Endodermal cell (in vitro differentiated cells): ENCODE measurements at regions not wholly inside any gene's neighbourhood (a gene's known extent, or its start where the extent isn't known, plus 50 kb on each side); places are given as distances from the start of the nearest gene placed in this dataset.
A peak's percentile ranks its signal among the peaks of the same experiment; 100 is the strongest.

Source experiments
- DNase-seq: peaks from one replicate; pipeline ENCODE4 v3.0.0-alpha.2; 2017
- H3K27ac ChIP-seq: 2 replicates; pipeline ENCODE4 v1.5.1; 2013; ENCODE audit warnings: mild to moderate bottlenecking, low read depth, low read length, moderate library complexity
- H3K27me3 ChIP-seq: 2 replicates; pipeline ENCODE4 v1.6.1; 2013; ENCODE audit warnings: mild to moderate bottlenecking, low read length, moderate library complexity; ENCODE audit not compliant: insufficient read depth, control insufficient read depth, poor library complexity, severe bottlenecking
- H3K36me3 ChIP-seq: 2 replicates; pipeline ENCODE4 v1.7.0; 2013; ENCODE audit warnings: mild to moderate bottlenecking, low read length, moderate library complexity; ENCODE audit not compliant: control insufficient read depth, insufficient read depth
- H3K4me1 ChIP-seq: one replicate; pipeline ENCODE4 v1.7.0; 2013; ENCODE audit warnings: low read length; ENCODE audit not compliant: control insufficient read depth, insufficient read depth
- H3K4me3 ChIP-seq: 2 replicates; pipeline ENCODE4 v1.5.1; 2013; ENCODE audit warnings: mild to moderate bottlenecking, low read length, moderate library complexity
- H3K9ac ChIP-seq: 2 replicates; pipeline ENCODE4 v1.6.1; 2013; ENCODE audit warnings: mild to moderate bottlenecking, low read length, moderate library complexity; ENCODE audit not compliant: poor library complexity, severe bottlenecking; ENCODE audit errors: extremely low read depth
- H3K9me3 ChIP-seq: 2 replicates; pipeline ENCODE4 v1.6.1; 2013; ENCODE audit warnings: mild to moderate bottlenecking, low read length, moderate library complexity; ENCODE audit not compliant: control insufficient read depth
- H3K27ac Mint-ChIP-seq: 2 replicates; pipeline ENCODE4 v1.8.0; 2020; ENCODE audit warnings: mixed read lengths
- H3K27me3 Mint-ChIP-seq: 2 replicates; pipeline ENCODE4 v1.8.0; 2021; ENCODE audit warnings: mild to moderate bottlenecking, mixed read lengths; ENCODE audit not compliant: insufficient read depth
- H3K36me3 Mint-ChIP-seq: 2 replicates; pipeline ENCODE4 v1.8.0; 2020; ENCODE audit warnings: low read depth, mixed read lengths
- H3K4me1 Mint-ChIP-seq: 2 replicates; pipeline ENCODE4 v1.8.0; 2020; ENCODE audit warnings: mixed read lengths
- H3K4me3 Mint-ChIP-seq: 2 replicates; pipeline ENCODE4 v1.8.0; 2020; ENCODE audit warnings: mild to moderate bottlenecking, moderate library complexity, mixed read lengths
- H3K9me3 Mint-ChIP-seq: 2 replicates; pipeline ENCODE4 v1.8.0; 2020; ENCODE audit warnings: mild to moderate bottlenecking, mixed read lengths
- WGBS, 2 experiments: methylation state at CpG; one replicate each; pipeline versions ENCODE4 v1.1.5 to v1.1.7; 2013; ENCODE audit warnings: missing lambda C conversion rate in 2 of 2, mixed read lengths in 1 of 2; ENCODE audit not compliant: insufficient coverage in 1 of 2, insufficient read length in 1 of 2; 5-methylcytosine and 5-hydroxymethylcytosine counted together
- TF ChIP-seq, protein P1 (sequence below): fragments of 200-600 bp; sonication (generic); conservative IDR thresholded peaks from 2 replicates; pipeline ENCODE4 v1.5.0; 2021; ENCODE audit warnings: antibody characterized with exemption, mild to moderate bottlenecking

DNA sequence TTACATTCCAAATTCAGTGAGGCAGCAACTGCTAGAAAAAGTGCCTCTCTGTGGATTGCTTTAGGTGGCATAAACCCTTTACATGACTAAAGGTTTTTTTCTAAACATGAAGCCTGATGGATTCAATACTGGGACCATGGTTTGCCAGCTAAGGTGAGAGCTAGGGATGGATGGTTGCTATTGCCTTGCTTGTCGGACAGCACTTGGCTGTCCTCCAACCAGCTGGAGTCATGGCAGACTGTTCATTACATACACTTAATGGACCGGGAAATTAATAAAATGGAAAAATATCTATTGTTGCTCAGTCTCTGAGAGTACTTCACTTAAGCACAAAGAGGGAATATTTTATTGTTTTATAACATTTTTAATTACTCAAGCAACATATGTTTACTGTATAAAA is 116.9 kb upstream of the TRPC7 start:
- H3K4me3 Mint-ChIP-seq, result no peak overlapping the region
- Histone ChIP-seq H3K36me3 (no peaks in the 10 kb centered on the region), H3K9me3 (no peaks in the 10 kb centered on the region), H3K4me1 (no peaks in the 10 kb centered on the region), H3K27me3 (no peaks in the 10 kb centered on the region), H3K27ac (no peak overlapping the region), H3K9ac (no peak overlapping the region), H3K4me3 (no peak overlapping the region)
- no peaks in the 10 kb centered on the region for H3K27me3 Mint-ChIP-seq
- TF ChIP-seq, protein P1, sequence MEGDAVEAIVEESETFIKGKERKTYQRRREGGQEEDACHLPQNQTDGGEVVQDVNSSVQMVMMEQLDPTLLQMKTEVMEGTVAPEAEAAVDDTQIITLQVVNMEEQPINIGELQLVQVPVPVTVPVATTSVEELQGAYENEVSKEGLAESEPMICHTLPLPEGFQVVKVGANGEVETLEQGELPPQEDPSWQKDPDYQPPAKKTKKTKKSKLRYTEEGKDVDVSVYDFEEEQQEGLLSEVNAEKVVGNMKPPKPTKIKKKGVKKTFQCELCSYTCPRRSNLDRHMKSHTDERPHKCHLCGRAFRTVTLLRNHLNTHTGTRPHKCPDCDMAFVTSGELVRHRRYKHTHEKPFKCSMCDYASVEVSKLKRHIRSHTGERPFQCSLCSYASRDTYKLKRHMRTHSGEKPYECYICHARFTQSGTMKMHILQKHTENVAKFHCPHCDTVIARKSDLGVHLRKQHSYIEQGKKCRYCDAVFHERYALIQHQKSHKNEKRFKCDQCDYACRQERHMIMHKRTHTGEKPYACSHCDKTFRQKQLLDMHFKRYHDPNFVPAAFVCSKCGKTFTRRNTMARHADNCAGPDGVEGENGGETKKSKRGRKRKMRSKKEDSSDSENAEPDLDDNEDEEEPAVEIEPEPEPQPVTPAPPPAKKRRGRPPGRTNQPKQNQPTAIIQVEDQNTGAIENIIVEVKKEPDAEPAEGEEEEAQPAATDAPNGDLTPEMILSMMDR, result no peak
- 100% methylated on average over 2 of the region's 2 CpGs; no CpG with 5 or more reads in 1 of the 2 experiments for WGBS, 2 experiments
- no peaks in the 10 kb centered on the region for H3K36me3 Mint-ChIP-seq
- no peak for DNase-seq
- no peak overlapping the region for H3K27ac Mint-ChIP-seq
- no peaks in the 10 kb centered on the region for H3K9me3 Mint-ChIP-seq
- H3K4me1 Mint-ChIP-seq, result no peaks in the 10 kb centered on the region

GRCh38 chr5:136474466-136474865 is 109.1 kb upstream of the TRPC7 start:
- 90% methylated on average over 2 of the region's 3 CpGs; no CpG with 5 or more reads in 1 of the 2 experiments for WGBS, 2 experiments
- Histone ChIP-seq H3K27ac (no peak overlapping the region), H3K36me3 (no peaks in the 10 kb centered on the region), H3K9me3 (peaks cover 34% of the 10 kb centered on the region), H3K27me3 (no peaks in the 10 kb centered on the region), H3K4me3 (no peak overlapping the region), H3K9ac (no peak overlapping the region), H3K4me1 (peaks cover 3% of the 10 kb centered on the region)
- Mint-ChIP-seq H3K36me3 (no peaks in the 10 kb centered on the region), H3K27ac (no peak overlapping the region), H3K9me3 (peaks cover 26% of the 10 kb centered on the region), H3K4me1 (no peaks in the 10 kb centered on the region), H3K27me3 (no peaks in the 10 kb centered on the region), H3K4me3 (no peak overlapping the region)
- TF ChIP-seq, protein P1, result no peak
- no peak for DNase-seq

DNA sequence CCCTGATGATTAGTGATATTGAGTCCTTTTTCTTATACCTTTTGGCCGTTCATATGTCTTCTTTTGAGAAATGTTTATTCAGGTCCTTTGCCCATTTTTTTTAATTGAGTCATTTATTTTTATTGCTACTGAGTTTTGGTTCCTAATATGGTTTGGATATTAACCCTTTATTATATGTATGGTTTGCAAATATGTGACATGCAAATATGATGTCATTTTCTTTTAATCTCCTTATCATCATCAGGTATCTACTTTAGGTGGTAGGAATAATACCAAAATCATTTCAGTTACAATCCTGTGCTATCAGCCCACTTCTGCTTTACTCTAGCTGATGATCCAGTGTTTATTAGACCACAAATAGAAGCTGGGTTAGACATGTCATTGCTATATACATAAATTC is 102.3 kb upstream of the TRPC7 start:
- TF ChIP-seq, protein P1, result no peak
- no peak overlapping the region for H3K27ac Mint-ChIP-seq
- no peaks in the 10 kb centered on the region for H3K9me3 Mint-ChIP-seq
- Histone ChIP-seq H3K27me3 (no peaks in the 10 kb centered on the region), H3K9ac (no peak overlapping the region), H3K36me3 (no peaks in the 10 kb centered on the region), H3K27ac (no peak overlapping the region), H3K4me1 (peaks cover 3% of the 10 kb centered on the region), H3K4me3 (peak overlapping the region; percentile 93), H3K9me3 (peaks cover 12% of the 10 kb centered on the region)
- H3K4me3 Mint-ChIP-seq, result no peak overlapping the region
- no peaks in the 10 kb centered on the region for H3K27me3 Mint-ChIP-seq
- H3K36me3 Mint-ChIP-seq, result no peaks in the 10 kb centered on the region
- 77% methylated on average over 1 of the region's 1 CpG; no CpG with 5 or more reads in 1 of the 2 experiments for WGBS, 2 experiments
- no peaks in the 10 kb centered on the region for H3K4me1 Mint-ChIP-seq
- DNase-seq, result no peak
